DND-41 (cell line): ENCODE measurements at regions not wholly inside any gene's neighbourhood (a gene's known extent, or its start where the extent isn't known, plus 50 kb on each side); places are given as distances from the start of the nearest gene placed in this dataset.

Experiments used
- ATAC-seq: fragments of 200-7000 bp; cut with Tn5 transposase; 3 replicates; pipeline ENCODE4 v1.9.1; 2021; ENCODE audit warnings: low read depth; ENCODE audit not compliant: insufficient read depth
- DNase-seq: peaks from one replicate; pipeline ENCODE4 v3.0.0-alpha.2; 2020
- H2AFZ ChIP-seq: 2 replicates; pipeline ENCODE4 v1.6.0; 2012; ENCODE audit warnings: low read depth, low read length
- H3K27ac ChIP-seq: 2 replicates; pipeline ENCODE4 v1.5.1; 2012; ENCODE audit warnings: low read length, inconsistent platforms
- H3K27me3 ChIP-seq: fragments of 200-600 bp; sonication (generic); 2 replicates; pipeline ENCODE4 v1.6.0; 2012; ENCODE audit warnings: low read length, mild to moderate bottlenecking, inconsistent platforms; ENCODE audit not compliant: insufficient read depth, poor library complexity
- H3K36me3 ChIP-seq: 2 replicates; pipeline ENCODE4 v1.5.1; 2012; ENCODE audit warnings: low read length, inconsistent platforms; ENCODE audit not compliant: insufficient read depth
- H3K4me1 ChIP-seq: 2 replicates; pipeline ENCODE4 v1.5.1; 2012; ENCODE audit warnings: mild to moderate bottlenecking, low read length; ENCODE audit not compliant: insufficient read depth
- H3K4me2 ChIP-seq: 2 replicates; pipeline ENCODE4 v1.6.0; 2012; ENCODE audit warnings: mild to moderate bottlenecking, moderate library complexity, low read length, inconsistent platforms; ENCODE audit not compliant: insufficient read depth
- H3K4me3 ChIP-seq, 2 experiments: fragments of 200-600 bp in 1 of 2; shearing (Covaris generic) in 1 of 2; 2 replicates each; pipeline ENCODE4 v1.5.1; 2012 to 2016; ENCODE audit warnings: inconsistent platforms in 2 of 2, low read length in 2 of 2, mild to moderate bottlenecking in 2 of 2, low read depth in 1 of 2, moderate library complexity in 1 of 2
- H3K79me2 ChIP-seq: 2 replicates; pipeline ENCODE4 v1.6.0; 2012; ENCODE audit warnings: low read length, inconsistent platforms; ENCODE audit not compliant: insufficient read depth
- H3K9ac ChIP-seq: 2 replicates; pipeline ENCODE4 v1.6.0; 2012; ENCODE audit warnings: low read depth, mild to moderate bottlenecking, inconsistent platforms, low read length, moderate library complexity
- H3K9me3 ChIP-seq: 2 replicates; pipeline ENCODE4 v1.5.1; 2012; ENCODE audit warnings: low read length, moderate library complexity, mild to moderate bottlenecking, inconsistent platforms; ENCODE audit not compliant: insufficient read depth, severe bottlenecking
- H4K20me1 ChIP-seq: 2 replicates; pipeline ENCODE4 v1.6.0; 2012; ENCODE audit warnings: low read length; ENCODE audit not compliant: insufficient read depth
- EZH2 ChIP-seq: IDR thresholded peaks from 3 replicates; pipeline ENCODE4 v1.6.1; 2012; ENCODE audit warnings: borderline replicate concordance, low read depth, mild to moderate bottlenecking, moderate library complexity, low read length, inconsistent platforms; ENCODE audit not compliant: severe bottlenecking
- TF ChIP-seq, protein P1 (sequence below): IDR thresholded peaks from 2 replicates; pipeline ENCODE4 v1.5.1; 2012; ENCODE audit warnings: borderline replicate concordance, low read length, moderate library complexity, mild to moderate bottlenecking; ENCODE audit not compliant: poor library complexity, severe bottlenecking; ENCODE audit errors: extremely low read depth

DNA sequence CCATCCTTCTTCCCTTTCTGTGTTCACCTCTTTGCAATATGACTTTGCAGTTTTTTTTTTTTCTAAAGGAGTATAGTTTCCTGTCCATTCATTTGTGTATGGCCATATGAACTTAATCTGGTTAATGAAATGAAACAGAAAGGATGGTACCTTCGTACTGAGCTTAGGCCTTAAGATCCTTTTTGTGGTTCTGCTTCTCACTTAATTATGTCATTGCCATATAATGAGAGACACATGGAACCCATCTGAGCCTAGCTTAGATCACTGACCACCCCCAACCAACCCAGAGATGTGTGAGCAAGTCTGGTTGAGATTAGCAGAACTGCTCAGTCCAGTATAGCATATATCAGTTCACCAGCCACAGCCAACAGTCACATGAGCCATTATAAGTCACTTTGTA lies 1179.6 kb downstream of the HACE1 start:
- H4K20me1 ChIP-seq: no peaks in the 10 kb centered on the region
- no peak for TF ChIP-seq EZH2
- TF ChIP-seq, protein P1, sequence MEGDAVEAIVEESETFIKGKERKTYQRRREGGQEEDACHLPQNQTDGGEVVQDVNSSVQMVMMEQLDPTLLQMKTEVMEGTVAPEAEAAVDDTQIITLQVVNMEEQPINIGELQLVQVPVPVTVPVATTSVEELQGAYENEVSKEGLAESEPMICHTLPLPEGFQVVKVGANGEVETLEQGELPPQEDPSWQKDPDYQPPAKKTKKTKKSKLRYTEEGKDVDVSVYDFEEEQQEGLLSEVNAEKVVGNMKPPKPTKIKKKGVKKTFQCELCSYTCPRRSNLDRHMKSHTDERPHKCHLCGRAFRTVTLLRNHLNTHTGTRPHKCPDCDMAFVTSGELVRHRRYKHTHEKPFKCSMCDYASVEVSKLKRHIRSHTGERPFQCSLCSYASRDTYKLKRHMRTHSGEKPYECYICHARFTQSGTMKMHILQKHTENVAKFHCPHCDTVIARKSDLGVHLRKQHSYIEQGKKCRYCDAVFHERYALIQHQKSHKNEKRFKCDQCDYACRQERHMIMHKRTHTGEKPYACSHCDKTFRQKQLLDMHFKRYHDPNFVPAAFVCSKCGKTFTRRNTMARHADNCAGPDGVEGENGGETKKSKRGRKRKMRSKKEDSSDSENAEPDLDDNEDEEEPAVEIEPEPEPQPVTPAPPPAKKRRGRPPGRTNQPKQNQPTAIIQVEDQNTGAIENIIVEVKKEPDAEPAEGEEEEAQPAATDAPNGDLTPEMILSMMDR: no peak
- H3K4me2 ChIP-seq: no peak overlapping the region
- H3K79me2 ChIP-seq: no peaks in the 10 kb centered on the region
- H3K36me3 ChIP-seq: no peaks in the 10 kb centered on the region
- H3K9me3 ChIP-seq: peaks cover 6% of the 10 kb centered on the region
- DNase-seq (no peak), ATAC-seq (no peak)
- H3K4me3 ChIP-seq: no peak overlapping the region
- no peaks in the 10 kb centered on the region for H3K27me3 ChIP-seq
- H3K4me1 ChIP-seq: peaks cover 13% of the 10 kb centered on the region
- no peak overlapping the region for H2AFZ ChIP-seq
- H3K9ac ChIP-seq: no peak overlapping the region
- no peak overlapping the region for H3K27ac ChIP-seq

DNA sequence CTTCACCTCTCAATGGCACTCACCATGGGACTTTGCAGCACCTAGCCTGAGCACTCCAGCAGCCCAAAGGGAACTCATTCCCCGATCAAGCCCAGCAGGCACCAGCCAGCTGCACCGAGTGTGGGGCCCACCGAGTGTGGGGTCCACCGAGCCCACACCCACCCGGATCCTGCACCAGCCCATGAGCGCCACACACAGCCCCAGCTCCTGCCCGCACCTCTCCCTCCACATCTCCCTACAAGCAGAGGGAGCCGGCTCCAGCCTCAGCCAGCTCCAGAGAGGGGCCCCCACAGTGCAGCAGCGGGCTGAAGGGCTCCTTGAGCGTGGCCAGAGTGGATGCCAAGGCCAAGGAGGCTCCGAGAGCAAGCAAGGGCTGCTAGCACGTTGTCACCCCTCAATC lies 1182.4 kb downstream of the HACE1 start:
- no peaks in the 10 kb centered on the region for H4K20me1 ChIP-seq
- H3K79me2 ChIP-seq: no peaks in the 10 kb centered on the region
- no peak overlapping the region for H2AFZ ChIP-seq
- peaks cover 6% of the 10 kb centered on the region for H3K9me3 ChIP-seq
- H3K4me1 ChIP-seq: peaks cover 13% of the 10 kb centered on the region
- TF ChIP-seq, protein P1: no peak
- H3K36me3 ChIP-seq: no peaks in the 10 kb centered on the region
- no peak overlapping the region for H3K4me3 ChIP-seq
- H3K4me2 ChIP-seq: no peak overlapping the region
- ATAC-seq: no peak
- no peak overlapping the region for H3K27ac ChIP-seq
- no peak overlapping the region for H3K9ac ChIP-seq
- H3K27me3 ChIP-seq: no peaks in the 10 kb centered on the region
- DNase-seq: no peak

DNA sequence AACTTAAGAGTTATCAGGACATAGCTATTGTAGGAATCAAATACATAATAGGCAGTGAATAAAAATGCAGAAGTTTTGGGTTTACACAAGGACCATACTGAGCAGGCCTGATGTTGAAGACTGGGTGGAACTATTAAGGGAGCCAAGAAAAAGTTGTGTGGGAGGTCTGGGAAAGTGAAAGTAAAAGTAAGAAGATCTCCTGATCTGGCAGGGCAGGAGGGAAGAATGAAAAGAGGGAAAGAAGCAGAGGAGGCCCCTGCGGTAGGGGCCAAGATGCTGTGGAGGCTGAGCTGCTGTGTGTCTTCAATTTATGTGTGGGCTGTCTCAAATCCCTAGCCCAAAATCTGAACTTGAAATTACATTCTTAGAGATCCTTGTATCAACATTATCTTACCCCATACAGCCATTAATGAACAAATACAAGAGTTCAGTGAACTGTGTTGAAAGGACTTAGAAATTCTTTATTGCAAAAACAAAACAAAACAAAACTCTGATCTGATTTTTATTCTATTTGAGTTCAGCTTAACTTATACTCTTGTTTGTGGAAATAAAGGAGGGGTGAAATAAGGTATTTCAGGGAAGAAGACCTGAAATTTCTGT lies 1183.8 kb downstream of the HACE1 start:
- Histone ChIP-seq H3K4me3 (peak overlapping the region in 1 of 2 experiments; percentile 9; a peak in 1 of 4 replicates), H3K9ac (no peak overlapping the region), H3K4me1 (peaks cover 13% of the 10 kb centered on the region), H4K20me1 (no peaks in the 10 kb centered on the region), H3K36me3 (no peaks in the 10 kb centered on the region), H2AFZ (peak overlapping the region; percentile 63), H3K9me3 (peaks cover 6% of the 10 kb centered on the region), H3K4me2 (peak overlapping the region; percentile 44), H3K27ac (no peak overlapping the region), H3K27me3 (no peaks in the 10 kb centered on the region), H3K79me2 (no peaks in the 10 kb centered on the region)
- no peak for TF ChIP-seq EZH2
- TF ChIP-seq, protein P1: no peak
- ATAC-seq (peak; percentile 91), DNase-seq (peak; percentile 33)
